ENCODE measurements at regions not wholly inside any gene's neighbourhood (a gene's known extent, or its start where the extent isn't known, plus 50 kb on each side); places are given as distances from the start of the nearest gene placed in this dataset.

- DNase-seq, result no peak
Measured at GRCh38 chr3:55172913-55173312, 245.1 kb upstream of the LRTM1 start.

DNA sequence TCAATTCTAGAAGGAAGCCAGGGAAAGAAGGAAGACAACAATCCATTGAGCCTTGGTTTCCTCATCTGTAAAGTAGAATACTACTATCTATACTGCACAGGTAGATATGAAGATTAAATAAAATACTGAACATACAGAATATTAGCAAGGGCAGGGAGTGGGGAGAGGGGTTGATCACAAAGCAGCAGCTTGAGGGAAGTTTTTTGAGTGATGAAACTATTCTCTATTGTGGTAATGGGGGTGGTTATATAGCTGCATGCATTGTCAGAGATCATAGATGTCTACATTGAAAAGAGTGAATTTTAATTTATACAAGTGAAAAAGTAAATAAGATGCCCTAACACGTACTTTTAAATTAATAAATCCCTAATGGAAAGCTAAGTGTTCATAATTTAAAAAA, 242.6 kb upstream of the LRTM1 start:
- DNase-seq, result no peak

DNA sequence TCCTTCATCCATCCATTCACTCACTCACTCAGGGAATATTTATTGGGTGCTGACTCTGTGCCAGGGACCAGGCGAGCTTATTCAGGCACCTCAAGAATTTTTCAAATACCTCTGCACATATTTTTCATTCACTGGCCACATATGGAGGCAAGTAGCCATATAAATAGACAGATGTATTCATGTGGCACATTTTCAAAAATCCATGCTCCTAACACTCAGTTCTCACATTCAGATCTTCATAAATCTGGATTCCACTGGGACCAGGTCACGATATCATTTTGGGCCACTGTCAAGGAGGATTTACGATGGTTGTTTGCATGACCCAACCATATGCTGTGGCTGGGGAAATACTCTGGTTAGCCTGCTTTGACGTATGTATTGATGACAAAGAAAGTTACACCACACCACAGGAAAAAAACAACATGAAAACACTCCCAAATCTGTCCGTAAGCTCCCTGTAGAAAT, 241.8 kb upstream of the LRTM1 start:
- no peak for DNase-seq

- no peak for DNase-seq
Measured at GRCh38 chr3:55169161-55169560, 241.3 kb upstream of the LRTM1 start.

DNA sequence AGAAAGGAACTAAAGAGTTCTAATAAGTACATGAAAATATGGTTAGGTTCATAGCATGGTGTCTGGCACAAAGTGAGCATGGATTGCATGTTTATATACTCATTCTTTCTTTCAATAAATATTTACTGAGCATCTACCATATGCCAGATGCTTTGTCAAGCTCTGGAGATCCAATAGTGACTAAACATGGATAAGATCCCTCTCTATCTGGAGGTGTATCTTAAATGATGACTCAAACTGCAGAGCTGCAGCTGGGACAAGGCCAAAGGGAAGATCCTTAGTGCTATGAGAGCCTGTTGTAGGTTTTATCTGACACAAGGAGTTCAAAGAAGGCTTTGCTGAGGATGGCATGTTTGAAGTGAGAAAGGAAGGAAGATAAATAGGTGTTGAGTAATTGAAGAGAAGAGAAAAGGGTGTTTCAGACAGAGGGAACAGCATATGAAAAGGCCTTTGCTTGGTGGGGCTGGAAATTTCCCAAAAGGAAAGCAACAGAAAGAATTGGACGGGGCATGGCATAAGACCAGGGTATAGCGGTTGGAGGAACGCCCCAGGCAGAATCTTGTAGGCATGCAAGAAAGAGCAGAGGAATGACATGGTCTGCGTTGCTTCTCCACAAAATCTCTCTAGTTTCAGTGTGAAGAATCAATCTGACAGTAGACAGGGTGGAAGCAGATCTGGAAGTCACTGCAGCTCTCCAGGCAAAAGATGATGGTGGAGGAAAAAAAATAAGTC, 239.9 kb upstream of the LRTM1 start:
- no peak for DNase-seq

DNA sequence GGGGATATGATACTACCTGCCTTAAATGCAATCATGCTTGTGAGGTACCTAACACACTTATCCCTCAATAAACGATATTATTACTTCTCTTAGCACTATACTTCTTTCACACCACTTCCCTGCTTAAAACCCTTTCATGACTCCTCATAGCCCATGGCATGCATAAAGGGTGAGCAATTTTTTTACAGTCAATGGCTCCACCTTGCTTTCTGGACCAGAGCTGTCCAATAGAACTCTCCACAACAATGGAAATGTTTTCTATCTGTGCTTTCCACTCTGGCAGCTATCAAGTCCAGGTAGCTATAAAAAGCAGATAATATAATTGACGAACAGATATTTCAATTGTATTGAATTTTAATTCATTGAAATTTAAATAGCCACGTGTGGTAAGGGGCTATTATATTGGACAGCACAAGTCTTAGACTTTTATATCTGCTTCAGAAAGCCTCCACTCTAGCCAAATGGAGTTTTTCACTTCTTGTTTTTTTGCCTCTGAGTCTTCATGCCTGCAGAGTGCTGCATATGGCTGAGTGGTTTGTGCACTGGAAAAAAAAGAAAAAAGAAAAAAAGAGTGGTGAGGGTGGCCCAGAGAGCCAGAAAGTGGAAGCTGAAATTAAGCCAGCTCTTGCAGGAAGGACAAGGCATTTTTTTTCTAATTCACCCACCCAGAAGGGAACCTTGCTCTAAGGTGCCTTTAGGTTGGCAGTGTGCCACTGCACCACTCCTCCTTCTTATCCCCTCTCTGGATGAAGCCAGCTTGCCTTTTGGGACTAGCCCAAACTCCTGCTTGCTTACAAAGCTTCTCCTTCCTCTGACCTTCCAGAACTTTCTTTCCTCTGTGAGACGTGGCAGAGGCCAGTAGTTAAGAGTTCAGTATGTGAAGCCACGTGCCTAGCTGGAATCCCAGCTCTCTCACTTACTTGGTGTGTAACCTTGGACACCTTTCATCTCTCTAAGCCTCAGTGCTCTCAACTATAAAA, 239.0 kb upstream of the LRTM1 start:
- no peak for DNase-seq

DNA sequence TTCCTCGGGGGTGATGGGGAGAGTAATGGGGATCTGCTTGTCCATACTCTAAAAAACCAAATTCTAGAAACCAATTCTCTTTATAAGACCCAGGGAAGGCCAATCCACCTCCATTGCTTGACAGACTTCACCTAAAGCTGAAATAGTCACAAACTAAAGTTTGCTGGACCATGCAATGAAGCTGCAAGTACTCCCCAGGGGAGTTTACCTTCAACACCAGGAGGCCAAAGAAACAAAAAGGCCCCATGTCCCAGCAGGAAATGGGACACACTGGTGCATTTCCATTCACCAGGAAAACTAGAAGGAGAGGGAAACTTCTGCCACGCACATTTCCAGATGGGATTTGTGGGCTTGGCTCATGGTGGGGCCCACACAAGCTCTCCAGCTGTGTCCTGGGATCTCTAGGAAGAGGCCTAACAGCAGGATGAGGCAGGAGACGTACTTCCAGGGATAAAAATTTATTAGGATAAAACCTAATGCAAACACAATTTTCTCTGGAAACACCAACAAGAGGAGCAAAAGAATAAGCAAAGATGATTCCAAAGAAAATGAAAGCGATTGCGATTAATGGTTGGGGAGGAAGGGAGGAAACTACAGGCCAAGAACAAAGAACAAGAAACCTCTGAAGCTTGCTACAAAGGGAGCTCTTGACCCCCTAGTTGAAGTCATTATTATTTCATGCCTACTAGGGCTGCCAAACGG, 238.0 kb upstream of the LRTM1 start:
- no peak for DNase-seq

- no peak for DNase-seq
Measured at GRCh38 chr3:55165278-55165677, 237.4 kb upstream of the LRTM1 start.

DNA sequence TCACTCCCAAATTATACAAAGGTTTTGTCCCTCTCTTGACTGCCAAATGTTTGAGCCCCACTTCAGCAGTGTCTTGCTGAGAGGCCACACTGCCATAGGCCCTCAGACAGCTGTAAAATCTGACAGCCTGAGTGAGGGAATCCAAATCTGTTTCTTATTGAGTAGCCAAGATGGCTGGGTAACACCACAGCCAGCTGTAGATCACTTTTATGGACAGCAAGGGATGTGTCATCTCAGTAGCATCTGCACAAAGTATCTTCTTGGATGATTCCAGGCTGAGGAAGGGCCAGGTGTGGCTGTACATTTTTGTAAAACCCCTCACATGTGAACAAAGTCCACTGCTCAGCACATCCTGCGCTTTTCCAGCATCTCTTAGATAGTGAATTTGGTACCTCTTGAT, 237.0 kb upstream of the LRTM1 start:
- DNase-seq, result no peak

DNA sequence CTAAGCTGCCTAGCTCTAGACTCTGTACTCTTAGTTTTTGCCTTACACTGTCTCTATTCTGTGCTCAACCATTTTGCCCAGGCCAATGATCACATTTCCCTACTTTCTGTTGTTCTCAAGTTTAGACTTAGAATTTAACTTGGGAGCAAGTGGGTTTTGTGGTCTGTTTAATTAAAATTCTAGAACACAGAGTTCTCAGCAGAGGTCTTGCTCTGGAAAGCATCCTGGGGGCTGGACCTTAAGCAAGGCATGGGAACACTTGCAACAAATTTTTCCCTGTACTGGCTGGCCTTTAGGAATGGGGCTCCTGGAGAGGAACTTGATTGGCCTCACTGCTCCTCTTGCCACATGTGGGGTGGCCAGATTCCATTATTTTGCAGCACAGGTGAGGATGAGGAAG, 236.3 kb upstream of the LRTM1 start:
- no peak for DNase-seq

- no peak for DNase-seq
Measured at GRCh38 chr3:55163421-55163820, 235.6 kb upstream of the LRTM1 start.

DNA sequence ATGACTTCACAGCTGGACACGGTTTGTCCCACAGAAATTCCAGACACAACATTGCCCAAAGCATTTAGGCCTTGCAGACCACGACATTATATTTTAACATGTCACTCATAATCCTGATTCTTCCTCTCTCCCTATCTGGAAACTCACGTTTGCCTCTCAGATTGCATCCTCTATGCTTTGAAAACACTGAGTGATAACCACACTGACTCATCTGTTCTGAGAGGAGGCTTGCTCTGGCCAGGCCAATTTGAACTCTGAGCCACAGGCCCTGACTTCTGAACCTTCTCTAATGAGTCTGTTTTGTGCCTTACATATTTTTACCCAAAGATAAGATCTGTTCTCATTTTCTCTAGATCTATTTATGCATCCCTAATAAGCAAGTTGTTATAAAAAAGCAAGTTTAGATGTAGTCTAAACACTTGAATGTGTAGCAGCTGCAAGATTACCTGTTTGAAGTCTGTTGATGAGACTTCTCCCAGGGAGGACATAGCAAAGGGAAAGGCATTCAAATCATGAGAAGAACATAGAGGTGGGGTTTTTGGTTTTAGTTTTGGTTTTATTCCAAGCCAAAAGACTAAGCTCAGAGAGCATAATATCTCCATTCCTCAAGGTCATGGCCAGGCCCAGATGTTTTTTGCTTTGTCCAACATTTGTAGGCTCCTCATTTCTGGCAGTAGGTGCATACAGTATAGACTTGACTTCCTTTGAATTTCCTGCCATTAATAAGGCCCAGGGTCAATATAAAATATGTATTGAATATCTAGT, 234.4 kb upstream of the LRTM1 start:
- DNase-seq, result no peak

DNA sequence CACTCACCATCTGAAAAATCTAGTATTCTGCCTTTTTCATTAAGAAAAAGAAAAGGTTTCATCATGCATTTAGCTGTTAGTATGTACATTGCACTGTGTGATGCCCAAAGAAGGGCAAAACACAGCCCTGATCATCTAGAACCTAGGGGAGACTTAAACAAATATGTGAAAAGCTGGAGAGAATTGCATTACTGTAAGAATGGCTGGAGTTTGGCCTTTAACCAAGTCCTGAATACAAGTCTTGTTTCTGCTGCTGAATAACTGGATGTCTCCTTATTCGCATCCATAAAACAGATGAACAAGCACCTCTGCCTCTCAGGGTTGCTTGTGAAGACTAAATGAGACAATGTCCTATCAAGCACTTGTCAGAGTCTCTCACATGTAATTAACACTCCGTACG, 233.4 kb upstream of the LRTM1 start:
- DNase-seq, result no peak

DNA sequence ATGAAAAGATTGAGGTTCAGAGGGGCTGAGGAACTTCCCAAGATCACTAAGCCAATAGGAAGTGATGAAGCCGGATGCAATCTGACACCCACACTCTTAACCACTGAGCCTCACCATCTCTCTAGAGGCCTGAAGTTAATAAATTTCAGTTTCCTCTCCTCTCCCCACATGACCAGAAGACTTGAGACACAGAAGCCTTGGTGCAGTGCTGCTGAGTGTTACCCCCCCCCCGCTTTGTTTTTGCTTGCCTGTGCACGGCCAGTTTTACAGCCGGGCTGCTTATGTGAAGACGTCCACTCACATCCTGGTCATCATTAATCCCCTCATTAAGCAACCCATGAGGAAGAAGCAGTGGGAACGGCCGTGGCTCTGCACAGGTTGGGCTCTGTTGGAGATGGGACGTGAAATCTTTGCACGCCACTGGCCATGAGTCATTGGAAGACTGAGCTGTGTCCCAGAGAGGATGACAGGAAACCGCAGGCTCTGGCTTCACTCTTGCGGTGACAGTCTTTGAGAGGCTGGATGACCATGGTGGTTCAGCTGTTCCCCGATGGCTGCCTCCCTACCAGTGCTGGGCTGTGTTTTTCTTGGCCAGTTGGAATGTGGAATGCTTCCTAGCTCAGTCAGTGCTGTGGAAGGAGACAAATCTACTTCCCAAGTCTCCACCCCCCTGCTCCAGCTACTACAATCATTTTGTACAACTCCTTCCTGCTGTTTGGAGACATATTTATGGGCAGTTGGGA, 232.6 kb upstream of the LRTM1 start:
- DNase-seq, result no peak

- DNase-seq, result no peak
Measured at GRCh38 chr3:55159711-55160110, 231.9 kb upstream of the LRTM1 start.

GRCh38 chr3:55159016-55159415, 231.2 kb upstream of the LRTM1 start:
- no peak for DNase-seq

- DNase-seq, result no peak
Measured at GRCh38 chr3:55158345-55158744, 230.5 kb upstream of the LRTM1 start.

DNA sequence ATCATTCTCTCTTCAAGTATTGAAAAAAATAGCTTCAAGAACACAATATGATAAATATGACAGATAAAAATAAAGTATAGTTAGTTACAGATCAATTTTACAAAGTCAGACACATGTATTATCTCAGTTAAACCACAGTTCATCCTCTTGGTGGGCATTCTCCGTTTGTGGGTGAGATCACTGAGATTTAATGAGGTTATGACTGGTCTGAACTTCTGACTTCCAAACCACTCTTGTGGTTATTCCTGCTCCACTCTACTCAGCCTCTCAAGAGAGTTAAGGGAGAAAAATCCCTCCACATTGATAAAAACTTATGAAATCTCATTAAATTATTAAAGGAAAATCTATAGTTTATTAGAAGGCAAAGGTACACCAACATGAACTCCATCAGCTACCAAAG, 229.9 kb upstream of the LRTM1 start:
- DNase-seq, result no peak

- no peak for DNase-seq
Measured at GRCh38 chr3:55156851-55157650, 229.2 kb upstream of the LRTM1 start.

GRCh38 chr3:55147856-55148720, 220.2 kb upstream of the LRTM1 start:
- no peak for DNase-seq
